Trophoblast cell (in vitro differentiated cells and primary cell): ENCODE measurements at regions not wholly inside any gene's neighbourhood (a gene's known extent, or its start where the extent isn't known, plus 50 kb on each side); places are given as distances from the start of the nearest gene placed in this dataset.
A peak's percentile ranks its signal among the peaks of the same experiment; 100 is the strongest.

ENCODE experiments used
- DNase-seq, 2 donors: peaks; one replicate each; pipeline ENCODE4 v3.0.0-alpha.2; 2016
- H2AFZ ChIP-seq: 2 replicates; pipeline ENCODE4 v1.6.1; 2013; ENCODE audit warnings: low read length, moderate library complexity, mild to moderate bottlenecking; ENCODE audit not compliant: insufficient read depth, poor library complexity
- H2AK5ac ChIP-seq: 2 replicates; pipeline ENCODE4 v1.6.1; 2013; ENCODE audit warnings: mild to moderate bottlenecking, low read length
- H2BK120ac ChIP-seq: 2 replicates; pipeline ENCODE4 v1.6.1; 2013; ENCODE audit warnings: low read length, mild to moderate bottlenecking, moderate library complexity; ENCODE audit not compliant: insufficient read depth, poor library complexity
- H2BK12ac ChIP-seq: 2 replicates; pipeline ENCODE4 v1.6.1; 2013; ENCODE audit warnings: mild to moderate bottlenecking, low read length, moderate library complexity
- H2BK5ac ChIP-seq: 2 replicates; pipeline ENCODE4 v1.6.1; 2013; ENCODE audit warnings: low read length, low read depth, moderate library complexity, mild to moderate bottlenecking; ENCODE audit not compliant: poor library complexity
- H3K14ac ChIP-seq: 2 replicates; pipeline ENCODE4 v1.6.1; 2013; ENCODE audit warnings: mild to moderate bottlenecking, low read length
- H3K18ac ChIP-seq: 2 replicates; pipeline ENCODE4 v1.6.1; 2013; ENCODE audit warnings: mild to moderate bottlenecking, low read length
- H3K23ac ChIP-seq: 2 replicates; pipeline ENCODE4 v1.6.1; 2013; ENCODE audit warnings: low read length
- H3K27ac ChIP-seq: 2 replicates; pipeline ENCODE4 v1.5.1; 2013; ENCODE audit warnings: low read depth, mild to moderate bottlenecking, inconsistent platforms, low read length, moderate library complexity
- H3K27me3 ChIP-seq: 2 replicates; pipeline ENCODE4 v1.6.1; 2013; ENCODE audit warnings: inconsistent platforms, mild to moderate bottlenecking, low read length, moderate library complexity; ENCODE audit not compliant: insufficient read depth
- H3K36me3 ChIP-seq, 2 experiments: 1 replicate in 1 of 2; 2 replicates in 1 of 2; pipeline ENCODE4 v1.6.1; 2013; ENCODE audit warnings: low read length in 2 of 2, mild to moderate bottlenecking in 2 of 2, moderate library complexity in 1 of 2; ENCODE audit not compliant: insufficient read depth in 2 of 2, control insufficient read depth in 1 of 2
- H3K4ac ChIP-seq: 2 replicates; pipeline ENCODE4 v1.6.1; 2013; ENCODE audit warnings: low read depth, mild to moderate bottlenecking, low read length, moderate library complexity
- H3K4me1 ChIP-seq, 2 experiments: 1 replicate in 1 of 2; 2 replicates in 1 of 2; pipeline ENCODE4 v1.6.1; 2013; ENCODE audit warnings: low read length in 2 of 2, mild to moderate bottlenecking in 2 of 2, moderate library complexity in 1 of 2; ENCODE audit not compliant: insufficient read depth in 2 of 2, control insufficient read depth in 1 of 2
- H3K4me2 ChIP-seq: 2 replicates; pipeline ENCODE4 v1.6.1; 2013; ENCODE audit warnings: inconsistent platforms, mild to moderate bottlenecking, low read length, moderate library complexity
- H3K4me3 ChIP-seq: 2 replicates; pipeline ENCODE4 v1.5.1; 2013; ENCODE audit warnings: mild to moderate bottlenecking, low read depth, low read length, inconsistent platforms
- H3K79me1 ChIP-seq: one replicate; pipeline ENCODE4 v1.6.1; 2013; ENCODE audit warnings: low read length
- H3K79me2 ChIP-seq: 2 replicates; pipeline ENCODE4 v1.6.1; 2013; ENCODE audit warnings: low read length, mild to moderate bottlenecking; ENCODE audit not compliant: control insufficient read depth, insufficient read depth, poor library complexity
- H3K9ac ChIP-seq: 2 replicates; pipeline ENCODE4 v1.6.1; 2013; ENCODE audit warnings: mild to moderate bottlenecking, low read length
- H3K9me3 ChIP-seq: 2 replicates; pipeline ENCODE4 v1.6.1; 2013; ENCODE audit warnings: low read depth, mild to moderate bottlenecking, control low read depth, inconsistent platforms, low read length; ENCODE audit not compliant: insufficient read depth
- H4K12ac ChIP-seq: 2 replicates; pipeline ENCODE4 v1.6.1; 2013; ENCODE audit warnings: low read depth, mild to moderate bottlenecking, low read length, moderate library complexity
- H4K8ac ChIP-seq: 2 replicates; pipeline ENCODE4 v1.6.1; 2013; ENCODE audit warnings: low read depth, mild to moderate bottlenecking, low read length, moderate library complexity
- H4K91ac ChIP-seq: one replicate; pipeline ENCODE4 v1.6.1; 2013; ENCODE audit warnings: low read depth, mild to moderate bottlenecking, low read length, moderate library complexity
- WGBS: extraction: QIAGEN DNeasy Blood & Tissue Kit; methylation state at CpG from one replicate; pipeline ENCODE4 v1.1.7; 2013; ENCODE audit warnings: missing lambda C conversion rate; ENCODE audit not compliant: insufficient read length, insufficient coverage; ENCODE audit errors: extremely low coverage; 5-methylcytosine and 5-hydroxymethylcytosine counted together

DNA sequence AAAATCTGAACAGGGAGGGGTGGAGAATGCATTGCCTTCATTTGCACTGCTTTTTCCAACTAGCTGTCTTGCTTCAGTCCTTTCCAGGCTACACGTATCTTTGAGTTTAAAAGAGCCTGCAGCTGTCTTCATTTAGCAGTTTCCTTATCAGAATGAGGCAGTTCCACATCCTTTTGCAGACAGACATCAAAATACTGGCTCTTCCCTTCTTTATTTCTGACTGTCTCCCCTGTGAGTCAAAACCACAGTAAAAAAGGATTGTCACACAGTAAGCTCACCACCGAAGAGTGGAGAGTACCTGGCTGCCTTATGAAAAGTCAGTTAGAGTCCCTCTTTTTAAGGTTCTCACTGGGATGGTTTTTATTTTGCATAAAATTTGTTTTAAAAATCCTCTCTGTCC, 205.5 kb upstream of the CD96 start:
- no peak overlapping the region for H3K23ac ChIP-seq
- DNase-seq, result no peak
- H4K8ac ChIP-seq, result no peak overlapping the region
- H3K9ac ChIP-seq, result no peak overlapping the region
- no peak overlapping the region for H4K12ac ChIP-seq
- peak overlapping the region; percentile 50 for H3K27ac ChIP-seq
- no peak overlapping the region for H2BK5ac ChIP-seq
- no peak overlapping the region for H3K18ac ChIP-seq
- no CpG with 5 or more reads among the region's 2 CpGs for WGBS
- peaks cover 5% of the 10 kb centered on the region in 2 experiments for H3K4me1 ChIP-seq
- H3K79me2 ChIP-seq, result no peaks in the 10 kb centered on the region
- H3K4me3 ChIP-seq, result no peak overlapping the region
- no peak overlapping the region for H3K4ac ChIP-seq
- no peaks in the 10 kb centered on the region for H3K27me3 ChIP-seq
- H3K9me3 ChIP-seq, result peaks cover 5% of the 10 kb centered on the region
- H2BK120ac ChIP-seq, result no peak overlapping the region
- no peak overlapping the region for H3K4me2 ChIP-seq
- no peak overlapping the region for H4K91ac ChIP-seq
- H2AFZ ChIP-seq, result no peak overlapping the region
- no peak overlapping the region for H2BK12ac ChIP-seq
- no peak overlapping the region for H2AK5ac ChIP-seq
- H3K36me3 ChIP-seq, result peaks cover 0 to 3% of the 10 kb centered on the region in 2 experiments
- H3K79me1 ChIP-seq, result peaks cover 2% of the 10 kb centered on the region
- H3K14ac ChIP-seq, result no peak overlapping the region

DNA sequence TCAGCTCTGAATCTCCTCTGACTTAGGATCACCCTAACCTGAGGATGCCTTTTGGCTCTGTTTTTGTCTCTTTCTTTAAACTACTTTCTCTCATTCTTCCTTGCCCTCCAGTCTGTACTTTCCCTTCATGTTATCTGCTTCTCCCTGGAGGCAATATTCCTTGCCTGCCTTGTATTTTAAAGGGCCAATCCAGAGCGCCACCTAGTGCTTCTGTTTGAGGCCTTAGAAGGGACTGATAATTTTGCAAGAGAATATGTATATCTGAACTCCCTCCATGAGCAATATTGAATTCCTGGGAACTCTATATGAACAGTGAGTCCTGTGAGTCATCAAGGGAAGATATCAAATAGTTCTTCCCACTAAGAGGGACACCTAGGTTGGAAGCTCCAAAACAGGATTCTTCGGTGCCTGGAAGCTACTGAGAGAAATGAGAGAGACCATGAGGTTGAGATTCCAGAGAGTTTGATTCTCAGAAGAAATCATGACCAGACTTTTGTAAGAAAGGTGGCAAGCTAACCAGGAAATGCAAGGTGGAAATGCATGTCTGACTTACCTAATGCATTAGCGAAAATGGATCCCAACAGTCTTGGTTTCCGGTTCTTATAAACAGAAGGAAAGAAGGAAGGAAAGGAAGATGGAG, 203.8 kb upstream of the CD96 start:
- Histone ChIP-seq H3K14ac (no peak overlapping the region), H3K27me3 (no peaks in the 10 kb centered on the region), H2AK5ac (no peak overlapping the region), H3K23ac (no peak overlapping the region), H3K27ac (no peak overlapping the region), H4K12ac (no peak overlapping the region), H3K4me3 (no peak overlapping the region), H3K79me2 (no peaks in the 10 kb centered on the region), H2BK120ac (no peak overlapping the region), H2AFZ (no peak overlapping the region), H3K79me1 (peaks cover 2% of the 10 kb centered on the region), H3K4me2 (no peak overlapping the region), H3K18ac (no peak overlapping the region), H2BK12ac (no peak overlapping the region), H4K8ac (no peak overlapping the region), H3K9me3 (peaks cover 5% of the 10 kb centered on the region), H3K4ac (no peak overlapping the region), H3K4me1 (peaks cover 2 to 3% of the 10 kb centered on the region in 2 experiments), H3K36me3 (peaks cover 0 to 3% of the 10 kb centered on the region in 2 experiments), H2BK5ac (no peak overlapping the region), H3K9ac (no peak overlapping the region), H4K91ac (no peak overlapping the region)
- no CpG with 5 or more reads among the region's 4 CpGs for WGBS
- DNase-seq, result peak; percentile 74 to 87

- Histone ChIP-seq H2BK5ac (no peak overlapping the region), H3K36me3 (peaks cover 0 to 3% of the 10 kb centered on the region in 2 experiments), H3K14ac (no peak overlapping the region), H3K9ac (no peak overlapping the region), H2BK12ac (no peak overlapping the region), H3K23ac (no peak overlapping the region), H2AK5ac (no peak overlapping the region), H3K79me2 (no peaks in the 10 kb centered on the region), H3K27ac (no peak overlapping the region), H3K18ac (no peak overlapping the region), H3K4me2 (no peak overlapping the region), H4K91ac (no peak overlapping the region), H2BK120ac (no peak overlapping the region), H2AFZ (no peak overlapping the region), H3K9me3 (peaks cover 5% of the 10 kb centered on the region), H4K12ac (no peak overlapping the region), H3K4me1 (peaks cover 2 to 3% of the 10 kb centered on the region in 2 experiments), H4K8ac (no peak overlapping the region), H3K4me3 (no peak overlapping the region), H3K4ac (no peak overlapping the region), H3K27me3 (no peaks in the 10 kb centered on the region), H3K79me1 (peaks cover 2% of the 10 kb centered on the region)
- no peak for DNase-seq
These were observed 203.0 kb upstream of the CD96 start for GRCh38 chr3:111339017-111339416.

DNA sequence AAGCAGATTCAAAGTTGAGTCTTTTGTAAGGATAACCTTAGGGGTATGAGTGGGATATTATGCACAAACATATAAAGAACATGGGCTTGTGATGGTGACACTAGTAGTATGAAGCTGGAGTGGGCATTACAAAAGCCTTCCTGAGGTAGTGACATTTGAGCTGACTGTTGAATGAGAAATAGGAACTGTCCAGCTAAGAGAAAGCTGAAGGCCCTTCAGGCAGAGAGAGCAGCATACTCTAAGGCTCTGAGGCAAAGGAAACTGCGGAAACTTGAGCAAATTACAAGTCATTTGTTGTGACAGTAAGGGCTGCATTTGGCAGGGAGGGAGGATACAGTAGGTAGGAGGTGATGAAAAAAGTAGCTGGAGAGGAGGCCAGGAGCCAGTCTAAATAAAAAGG, 190.7 kb upstream of the CD96 start:
- H4K8ac ChIP-seq, result no peak overlapping the region
- H3K79me2 ChIP-seq, result no peaks in the 10 kb centered on the region
- H3K18ac ChIP-seq, result no peak overlapping the region
- no peak overlapping the region for H4K12ac ChIP-seq
- no peak for DNase-seq
- no peaks in the 10 kb centered on the region for H3K4me1 ChIP-seq
- no peak overlapping the region for H3K27ac ChIP-seq
- H3K14ac ChIP-seq, result no peak overlapping the region
- no peak overlapping the region for H2BK12ac ChIP-seq
- no peak overlapping the region for H4K91ac ChIP-seq
- no CpG with 5 or more reads among the region's 1 CpG for WGBS
- no peak overlapping the region for H3K9ac ChIP-seq
- H2AFZ ChIP-seq, result no peak overlapping the region
- H3K9me3 ChIP-seq, result no peaks in the 10 kb centered on the region
- no peak overlapping the region for H3K4me2 ChIP-seq
- H3K23ac ChIP-seq, result no peak overlapping the region
- H3K27me3 ChIP-seq, result no peaks in the 10 kb centered on the region
- no peaks in the 10 kb centered on the region for H3K36me3 ChIP-seq
- no peak overlapping the region for H3K4ac ChIP-seq
- no peak overlapping the region for H2BK5ac ChIP-seq
- no peak overlapping the region for H3K4me3 ChIP-seq
- no peak overlapping the region for H2BK120ac ChIP-seq
- H2AK5ac ChIP-seq, result no peak overlapping the region
- no peaks in the 10 kb centered on the region for H3K79me1 ChIP-seq
